HG03097 (cell line): ENCODE measurements at regions not wholly inside any gene's neighbourhood (a gene's known extent, or its start where the extent isn't known, plus 50 kb on each side); places are given as distances from the start of the nearest gene placed in this dataset.
A peak's percentile ranks its signal among the peaks of the same experiment; 100 is the strongest.

Source experiments
- ATAC-seq: cut with Tn5 transposase; IDR thresholded peaks from one replicate; pipeline ENCODE4 v1.9.1; 2021; ENCODE audit not compliant: unreplicated experiment, low FRiP score

GRCh38 chr9:7996558-7996957, 197.0 kb upstream of the DMAC1 start:
- no peak for ATAC-seq

GRCh38 chr9:7988644-7989280, 189.2 kb upstream of the DMAC1 start:
- no peak for ATAC-seq

- no peak for ATAC-seq
These were observed 185.1 kb upstream of the DMAC1 start for GRCh38 chr9:7984692-7985091.

GRCh38 chr9:7984203-7984602, 184.6 kb upstream of the DMAC1 start:
- ATAC-seq, result no peak

GRCh38 chr9:7983490-7983889, 183.9 kb upstream of the DMAC1 start:
- no peak for ATAC-seq

- ATAC-seq, result no peak
These were observed 183.3 kb upstream of the DMAC1 start for GRCh38 chr9:7982907-7983306.

- ATAC-seq, result no peak
These were observed 181.2 kb upstream of the DMAC1 start for GRCh38 chr9:7980691-7981289.

GRCh38 chr9:7980041-7980440, 180.5 kb upstream of the DMAC1 start:
- ATAC-seq, result no peak

GRCh38 chr9:7979611-7980010, 180.0 kb upstream of the DMAC1 start:
- no peak for ATAC-seq

GRCh38 chr9:7977586-7977985, 178.0 kb upstream of the DMAC1 start:
- ATAC-seq, result no peak

GRCh38 chr9:7976856-7977255, 177.3 kb upstream of the DMAC1 start:
- no peak for ATAC-seq

GRCh38 chr9:7976167-7976755, 176.7 kb upstream of the DMAC1 start:
- peak; percentile 98 for ATAC-seq

GRCh38 chr9:7975336-7975735, 175.8 kb upstream of the DMAC1 start:
- no peak for ATAC-seq

GRCh38 chr9:7974335-7974960, 174.9 kb upstream of the DMAC1 start:
- ATAC-seq, result peak; percentile 28

- no peak for ATAC-seq
These were observed 173.5 kb upstream of the DMAC1 start for GRCh38 chr9:7973123-7973522.

- no peak for ATAC-seq
These were observed 171.2 kb upstream of the DMAC1 start for GRCh38 chr9:7970681-7971330.

- ATAC-seq, result no peak
These were observed 169.1 kb upstream of the DMAC1 start for GRCh38 chr9:7968687-7969086.

GRCh38 chr9:7967851-7968250, 168.3 kb upstream of the DMAC1 start:
- no peak for ATAC-seq

GRCh38 chr9:7967093-7967827, 167.7 kb upstream of the DMAC1 start:
- ATAC-seq, result no peak

GRCh38 chr9:7965063-7965462, 165.5 kb upstream of the DMAC1 start:
- ATAC-seq, result no peak

- ATAC-seq, result no peak
These were observed 163.4 kb upstream of the DMAC1 start for GRCh38 chr9:7963026-7963425.
